MG63 (cell line): ENCODE measurements at regions not wholly inside any gene's neighbourhood (a gene's known extent, or its start where the extent isn't known, plus 50 kb on each side); places are given as distances from the start of the nearest gene placed in this dataset.
"Not testable (repeated sequence)": the region's sequence is repeated elsewhere in the genome, so short reads cannot be mapped to it uniquely, and the experiment has no call there.

Experiments
- DNase-seq: peaks from one replicate; pipeline ENCODE4 v3.0.0-alpha.2; 2020
- H3K27me3 ChIP-seq: fragments of 250-450 bp; sonication (Bioruptor Pico); 2 replicates; pipeline ENCODE4 v1.5.1; 2020; ENCODE audit warnings: mild to moderate bottlenecking, moderate library complexity
- H3K36me3 ChIP-seq: fragments of 250-450 bp; sonication (Bioruptor Pico); 2 replicates; pipeline ENCODE4 v1.5.1; 2020; ENCODE audit warnings: mild to moderate bottlenecking, moderate library complexity
- H3K4me3 ChIP-seq: fragments of 250-450 bp; sonication (Bioruptor Pico); 2 replicates; pipeline ENCODE4 v1.5.1; 2020; ENCODE audit warnings: mild to moderate bottlenecking, moderate library complexity
- H3K9me3 ChIP-seq: fragments of 250-450 bp; sonication (Bioruptor Pico); 2 replicates; pipeline ENCODE4 v1.5.1; 2020; ENCODE audit warnings: mild to moderate bottlenecking, moderate library complexity

GRCh38 chr21:9675811-9676210 lies 845.6 kb upstream of the TPTE start:
- not testable (repeated sequence) for H3K9me3 ChIP-seq, DNase-seq, H3K36me3 ChIP-seq, H3K27me3 ChIP-seq, H3K4me3 ChIP-seq

GRCh38 chr21:9679029-9679428 lies 842.4 kb upstream of the TPTE start:
- not testable (repeated sequence) for H3K9me3 ChIP-seq, H3K27me3 ChIP-seq, H3K4me3 ChIP-seq, DNase-seq, H3K36me3 ChIP-seq

GRCh38 chr21:9688945-9689344 lies 832.4 kb upstream of the TPTE start:
- H3K4me3 ChIP-seq, H3K36me3 ChIP-seq, DNase-seq, H3K27me3 ChIP-seq, H3K9me3 ChIP-seq: not testable (repeated sequence)

- not testable (repeated sequence) for H3K4me3 ChIP-seq, H3K27me3 ChIP-seq, H3K9me3 ChIP-seq, H3K36me3 ChIP-seq
- DNase-seq: peak; percentile 1
These were observed 830.4 kb upstream of the TPTE start for GRCh38 chr21:9690981-9691380.

- not testable (repeated sequence) for H3K4me3 ChIP-seq, H3K36me3 ChIP-seq, H3K27me3 ChIP-seq, DNase-seq, H3K9me3 ChIP-seq
These were observed 825.6 kb upstream of the TPTE start for GRCh38 chr21:9695759-9696158.

GRCh38 chr21:9697751-9698150 lies 823.6 kb upstream of the TPTE start:
- DNase-seq, H3K4me3 ChIP-seq, H3K27me3 ChIP-seq, H3K9me3 ChIP-seq, H3K36me3 ChIP-seq: not testable (repeated sequence)

GRCh38 chr21:9705016-9705415 lies 816.4 kb upstream of the TPTE start:
- H3K4me3 ChIP-seq, H3K9me3 ChIP-seq, DNase-seq, H3K27me3 ChIP-seq, H3K36me3 ChIP-seq: not testable (repeated sequence)

GRCh38 chr21:9705455-9705854 lies 815.9 kb upstream of the TPTE start:
- not testable (repeated sequence) for DNase-seq, H3K9me3 ChIP-seq, H3K27me3 ChIP-seq, H3K36me3 ChIP-seq, H3K4me3 ChIP-seq

- H3K36me3 ChIP-seq, DNase-seq, H3K27me3 ChIP-seq, H3K9me3 ChIP-seq, H3K4me3 ChIP-seq: not testable (repeated sequence)
These were observed 796.8 kb upstream of the TPTE start for GRCh38 chr21:9724542-9724941.

- H3K4me3 ChIP-seq, DNase-seq, H3K27me3 ChIP-seq, H3K36me3 ChIP-seq, H3K9me3 ChIP-seq: not testable (repeated sequence)
These were observed 794.2 kb upstream of the TPTE start for GRCh38 chr21:9727187-9727586.

- not testable (repeated sequence) for DNase-seq, H3K9me3 ChIP-seq, H3K27me3 ChIP-seq, H3K4me3 ChIP-seq, H3K36me3 ChIP-seq
These were observed 793.0 kb upstream of the TPTE start for GRCh38 chr21:9728219-9728992.

GRCh38 chr21:9730866-9731265 lies 790.5 kb upstream of the TPTE start:
- Histone ChIP-seq H3K4me3 (no peak overlapping the region), H3K9me3 (peaks cover 4% of the 10 kb centered on the region; the same call in 1 of the 2 replicates), H3K27me3 (no peaks in the 10 kb centered on the region), H3K36me3 (no peaks in the 10 kb centered on the region)
- DNase-seq: no peak

GRCh38 chr21:9731317-9731716 lies 790.1 kb upstream of the TPTE start:
- H3K27me3 ChIP-seq, H3K36me3 ChIP-seq, H3K4me3 ChIP-seq, DNase-seq, H3K9me3 ChIP-seq: not testable (repeated sequence)

GRCh38 chr21:9732605-9733004 lies 788.8 kb upstream of the TPTE start:
- H3K9me3 ChIP-seq, H3K27me3 ChIP-seq, DNase-seq, H3K36me3 ChIP-seq, H3K4me3 ChIP-seq: not testable (repeated sequence)

- DNase-seq, H3K36me3 ChIP-seq, H3K9me3 ChIP-seq, H3K27me3 ChIP-seq, H3K4me3 ChIP-seq: not testable (repeated sequence)
These were observed 787.4 kb upstream of the TPTE start for GRCh38 chr21:9733761-9734558.

GRCh38 chr21:9735421-9735961 lies 785.9 kb upstream of the TPTE start:
- Histone ChIP-seq H3K36me3 (no peaks in the 10 kb centered on the region), H3K4me3 (no peak overlapping the region), H3K9me3 (peaks cover 6% of the 10 kb centered on the region), H3K27me3 (no peaks in the 10 kb centered on the region)
- no peak for DNase-seq

GRCh38 chr21:9737301-9737700 lies 784.1 kb upstream of the TPTE start:
- not testable (repeated sequence) for DNase-seq, H3K36me3 ChIP-seq, H3K27me3 ChIP-seq, H3K4me3 ChIP-seq, H3K9me3 ChIP-seq
